Gastroesophageal sphincter (tissue), 4 donors: ENCODE measurements at regions not wholly inside any gene's neighbourhood (a gene's known extent, or its start where the extent isn't known, plus 50 kb on each side); places are given as distances from the start of the nearest gene placed in this dataset.

ENCODE experiments used
- ATAC-seq: fragments of 150-250 bp; one replicate; pipeline ENCODE4 v1.9.1; 2016; ENCODE audit warnings: mild to moderate bottlenecking, moderate library complexity
- H3K27ac ChIP-seq, 4 donors: fragments of 200-600 bp; sonication (generic) in 3 of 4; 1 replicate in 3 of 4; 2 replicates in 1 of 4; pipeline ENCODE4 v1.5.1; 2016 to 2019
- H3K27me3 ChIP-seq: fragments of 200-600 bp; sonication (generic); one replicate; pipeline ENCODE4 v1.5.1; 2019
- H3K36me3 ChIP-seq, 2 donors: fragments of 200-600 bp; sonication (generic); one replicate each; pipeline ENCODE4 v1.5.1; 2019; ENCODE audit warnings: control low read depth in 1 of 2
- H3K4me1 ChIP-seq, 3 donors: fragments of 200-600 bp; sonication (generic); 1 replicate in 2 of 3; 2 replicates in 1 of 3; pipeline ENCODE4 v1.5.1; 2016 to 2019; ENCODE audit warnings: control low read depth in 2 of 3
- H3K4me3 ChIP-seq, 2 donors: fragments of 200-600 bp; sonication (generic); one replicate each; pipeline ENCODE4 v1.5.1; 2019; ENCODE audit warnings: mild to moderate bottlenecking in 1 of 2, moderate library complexity in 1 of 2
- H3K9me3 ChIP-seq, 3 donors: fragments of 200-600 bp; sonication (generic); one replicate each; pipeline ENCODE4 v1.5.1; 2017 to 2019; ENCODE audit warnings: control low read depth in 2 of 3
- CTCF ChIP-seq, 4 experiments: fragments of 200-600 bp in 2 of 4; fragments of 450-650 bp in 2 of 4; sonication (generic) in 1 of 4; IDR thresholded peaks; one replicate each; pipeline ENCODE4 v1.5.1; 2017 to 2019; ENCODE audit warnings: antibody characterized with exemption in 4 of 4, mild to moderate bottlenecking in 2 of 4, moderate library complexity in 2 of 4
- EP300 ChIP-seq: sonication (generic); formaldehyde crosslinking; IDR thresholded peaks from one replicate; pipeline ENCODE4 v1.6.1; 2017; ENCODE audit warnings: antibody characterized with exemption, mild to moderate bottlenecking
- POLR2A ChIP-seq, 2 donors: fragments of 450-650 bp; IDR thresholded peaks; one replicate each; pipeline ENCODE4 v1.6.1; 2017; ENCODE audit warnings: antibody characterized with exemption in 2 of 2, mild to moderate bottlenecking in 2 of 2, moderate library complexity in 1 of 2
- POLR2AphosphoS5 ChIP-seq: sonication (generic); formaldehyde crosslinking; IDR thresholded peaks from one replicate; pipeline ENCODE4 v1.6.1; 2017; ENCODE audit warnings: antibody characterized with exemption
- WGBS, 2 donors: methylation state at CpG; one replicate each; pipeline ENCODE4 v1.1.5; 2018; ENCODE audit warnings: low coverage in 1 of 2; 5-methylcytosine and 5-hydroxymethylcytosine counted together

GRCh38 chr7:145681159-145681558 lies 435.4 kb upstream of the CNTNAP2 start:
- Histone ChIP-seq H3K27ac (no peak overlapping the region), H3K4me3 (no peak overlapping the region), H3K4me1 (no peaks in the 10 kb centered on the region), H3K36me3 (no peaks in the 10 kb centered on the region), H3K27me3 (no peaks in the 10 kb centered on the region), H3K9me3 (no peaks in the 10 kb centered on the region)
- no peak for TF ChIP-seq EP300
- TF ChIP-seq POLR2A (IDR thresholded peaks at IDR 0.05), result no peak
- TF ChIP-seq POLR2AphosphoS5, result no peak
- TF ChIP-seq CTCF (IDR thresholded peaks at IDR 0.05), result no peak
- ATAC-seq, result no peak

GRCh38 chr7:145665499-145666258 lies 450.9 kb upstream of the CNTNAP2 start:
- peaks cover 0 to 12% (median 0%) of the 10 kb centered on the region in 3 donors for H3K9me3 ChIP-seq
- no peak overlapping the region for H3K4me3 ChIP-seq
- H3K4me1 ChIP-seq, result no peaks in the 10 kb centered on the region
- peak; percentile 22 for ATAC-seq
- no peak for TF ChIP-seq POLR2AphosphoS5
- no peak for TF ChIP-seq EP300
- TF ChIP-seq CTCF (IDR thresholded peaks at IDR 0.05), result no peak
- no peak for TF ChIP-seq POLR2A (IDR thresholded peaks at IDR 0.05)
- H3K36me3 ChIP-seq, result no peaks in the 10 kb centered on the region
- H3K27me3 ChIP-seq, result no peaks in the 10 kb centered on the region
- no peak overlapping the region for H3K27ac ChIP-seq
- 50 to 53% methylated on average over 3 of the region's 3 CpGs for WGBS, 2 donors

- no peak overlapping the region for H3K4me3 ChIP-seq
- no peak overlapping the region for H3K27ac ChIP-seq
- ATAC-seq, result no peak
- 64% methylated on average over 1 of the region's 1 CpG; no CpG with 5 or more reads in 1 of the 2 donors for WGBS, 2 donors
- no peaks in the 10 kb centered on the region for H3K9me3 ChIP-seq
- no peaks in the 10 kb centered on the region for H3K36me3 ChIP-seq
- TF ChIP-seq POLR2A (IDR thresholded peaks at IDR 0.05) (no peak), CTCF (IDR thresholded peaks at IDR 0.05) (no peak), EP300 (no peak), POLR2AphosphoS5 (no peak)
- no peaks in the 10 kb centered on the region for H3K27me3 ChIP-seq
- no peaks in the 10 kb centered on the region for H3K4me1 ChIP-seq
Observed at GRCh38 chr7:145655666-145656065, 460.9 kb upstream of the CNTNAP2 start.

DNA sequence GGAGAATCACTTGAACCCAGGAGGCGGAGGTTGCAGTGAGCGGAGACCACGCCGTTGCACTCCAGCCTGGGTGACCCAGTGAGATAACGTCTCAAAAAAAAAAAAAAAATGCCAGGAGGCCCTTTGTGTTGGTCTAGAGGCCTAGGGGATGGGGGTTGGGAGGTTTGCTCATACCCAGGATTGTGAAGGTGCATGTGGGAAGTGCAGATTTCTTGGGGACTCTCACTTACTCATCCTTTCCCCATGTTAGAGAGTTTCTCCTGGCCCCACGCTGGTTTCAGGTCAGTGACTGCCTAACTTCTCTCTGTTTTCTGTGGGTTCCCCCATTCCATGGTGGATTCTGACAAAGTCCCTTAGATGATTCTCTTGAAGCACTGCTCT lies 471.5 kb upstream of the CNTNAP2 start:
- H3K27ac ChIP-seq, result no peak overlapping the region
- H3K4me1 ChIP-seq, result no peaks in the 10 kb centered on the region
- no peak for ATAC-seq
- no peaks in the 10 kb centered on the region for H3K27me3 ChIP-seq
- H3K36me3 ChIP-seq, result no peaks in the 10 kb centered on the region
- peaks cover 0 to 23% (median 0%) of the 10 kb centered on the region in 3 donors for H3K9me3 ChIP-seq
- H3K4me3 ChIP-seq, result no peak overlapping the region
- WGBS, 2 donors, result 75 to 98% methylated on average over 2 to 6 of the region's 6 CpGs
- TF ChIP-seq CTCF (IDR thresholded peaks at IDR 0.05) (no peak), EP300 (no peak), POLR2AphosphoS5 (no peak), POLR2A (IDR thresholded peaks at IDR 0.05) (no peak)

GRCh38 chr7:145644426-145645134 lies 472.0 kb upstream of the CNTNAP2 start:
- no peak for TF ChIP-seq POLR2AphosphoS5
- no peak for TF ChIP-seq CTCF (IDR thresholded peaks at IDR 0.05)
- TF ChIP-seq EP300, result no peak
- TF ChIP-seq POLR2A (IDR thresholded peaks at IDR 0.05), result no peak
- Histone ChIP-seq H3K4me3 (no peak overlapping the region), H3K9me3 (peaks cover 0 to 28% (median 0%) of the 10 kb centered on the region in 3 donors), H3K4me1 (no peaks in the 10 kb centered on the region), H3K36me3 (no peaks in the 10 kb centered on the region), H3K27ac (no peak overlapping the region), H3K27me3 (no peaks in the 10 kb centered on the region)
- no peak for ATAC-seq
- WGBS, 2 donors, result 75 to 83% methylated on average over 2 to 4 of the region's 9 CpGs
